ENCODE measurements at regions not wholly inside any gene's neighbourhood (a gene's known extent, or its start where the extent isn't known, plus 50 kb on each side); places are given as distances from the start of the nearest gene placed in this dataset.

DNA sequence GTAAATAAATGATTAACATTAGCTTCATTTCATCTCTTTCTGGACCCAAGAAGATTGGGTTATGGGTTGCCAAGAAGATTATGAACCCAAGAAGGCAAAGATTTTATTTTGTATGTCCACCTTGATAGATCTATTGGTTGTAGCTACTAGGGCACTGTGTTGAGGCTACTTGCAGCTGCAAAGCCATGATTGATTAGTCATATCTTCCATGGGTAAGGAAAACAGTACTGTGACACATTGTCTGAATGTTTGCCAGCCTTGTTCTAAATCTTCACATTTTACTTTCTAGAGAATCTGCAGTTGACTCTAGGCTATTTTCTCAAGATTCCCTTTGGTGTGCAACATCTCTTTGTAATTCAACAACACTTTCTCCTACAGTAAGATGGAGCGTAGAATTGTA, 229.2 kb upstream of the KCNH8 start:
- H3K4me1 ChIP-seq (ENCODE audit: control insufficient read depth, insufficient read depth, low read length), result no peaks in the 10 kb centered on the region; the same call in 1 of the 2 replicates
- H3K9me3 ChIP-seq (ENCODE audit: control insufficient read depth, insufficient read depth, low read depth, low read length), result no peaks in the 10 kb centered on the region
- H3K4me3 ChIP-seq (ENCODE audit: low read depth, low read length), result no peak overlapping the region
- no peaks in the 10 kb centered on the region for H3K27me3 ChIP-seq (ENCODE audit: control insufficient read depth, insufficient read depth, low read length)
- H3K27ac ChIP-seq (ENCODE audit: low read depth, low read length), result no peak overlapping the region
- H3K36me3 ChIP-seq (ENCODE audit: control insufficient read depth, insufficient read depth, low read length), result no peaks in the 10 kb centered on the region
- no peak overlapping the region for H3K9ac ChIP-seq (ENCODE audit: low read length)

GRCh38 chr3:18917923-18918322, 230.4 kb upstream of the KCNH8 start:
- Histone ChIP-seq H3K4me1 (ENCODE audit: control insufficient read depth, insufficient read depth, low read length) (no peaks in the 10 kb centered on the region; the same call in 1 of the 2 replicates), H3K9me3 (ENCODE audit: control insufficient read depth, insufficient read depth, low read depth, low read length) (no peaks in the 10 kb centered on the region), H3K27ac (ENCODE audit: low read depth, low read length) (no peak overlapping the region), H3K27me3 (ENCODE audit: control insufficient read depth, insufficient read depth, low read length) (no peaks in the 10 kb centered on the region), H3K4me3 (ENCODE audit: low read depth, low read length) (no peak overlapping the region), H3K36me3 (ENCODE audit: control insufficient read depth, insufficient read depth, low read length) (no peaks in the 10 kb centered on the region), H3K9ac (ENCODE audit: low read length) (no peak overlapping the region)

DNA sequence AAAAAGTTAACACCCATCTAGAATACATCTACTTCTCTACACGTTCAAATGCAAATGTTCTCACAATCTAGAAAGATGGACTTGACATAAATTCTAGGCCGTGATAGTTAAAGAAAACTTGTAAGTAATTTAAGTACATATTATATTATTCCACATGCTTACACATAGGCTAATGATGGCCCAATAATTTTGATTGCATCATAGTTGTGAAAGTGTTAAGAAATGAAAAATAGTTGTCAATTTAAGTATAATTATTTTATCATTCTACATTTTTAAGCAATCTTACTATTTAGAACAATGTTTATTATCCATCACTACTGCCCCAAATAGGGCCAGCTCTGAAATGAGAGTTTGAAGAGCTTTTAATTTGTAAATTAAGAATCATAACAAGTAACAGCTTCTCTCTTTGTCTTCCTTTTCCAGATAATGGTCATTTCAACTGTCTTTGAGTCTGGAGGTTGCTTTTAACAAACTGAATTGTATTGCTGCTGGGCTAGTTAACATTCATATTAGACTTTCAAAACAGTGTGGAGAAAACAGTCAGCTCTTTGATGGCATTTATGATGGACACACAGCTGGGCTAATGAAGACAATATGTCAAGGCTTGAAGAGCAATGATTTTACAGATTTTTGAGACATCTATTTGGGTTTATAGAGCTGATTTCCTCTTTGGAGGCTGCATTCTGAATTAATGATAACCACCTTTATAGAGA, 246.1 kb upstream of the KCNH8 start:
- Histone ChIP-seq H3K9ac (ENCODE audit: low read length) (no peak overlapping the region), H3K36me3 (ENCODE audit: control insufficient read depth, insufficient read depth, low read length) (no peaks in the 10 kb centered on the region), H3K9me3 (ENCODE audit: control insufficient read depth, insufficient read depth, low read depth, low read length) (no peaks in the 10 kb centered on the region), H3K4me1 (ENCODE audit: control insufficient read depth, insufficient read depth, low read length) (no peaks in the 10 kb centered on the region), H3K27ac (ENCODE audit: low read depth, low read length) (no peak overlapping the region), H3K4me3 (ENCODE audit: low read depth, low read length) (no peak overlapping the region), H3K27me3 (ENCODE audit: control insufficient read depth, insufficient read depth, low read length) (no peaks in the 10 kb centered on the region)

GRCh38 chr3:18901571-18901970, 246.7 kb upstream of the KCNH8 start:
- Histone ChIP-seq H3K27ac (ENCODE audit: low read depth, low read length) (no peak overlapping the region), H3K36me3 (ENCODE audit: control insufficient read depth, insufficient read depth, low read length) (no peaks in the 10 kb centered on the region), H3K9ac (ENCODE audit: low read length) (no peak overlapping the region), H3K4me1 (ENCODE audit: control insufficient read depth, insufficient read depth, low read length) (no peaks in the 10 kb centered on the region), H3K9me3 (ENCODE audit: control insufficient read depth, insufficient read depth, low read depth, low read length) (no peaks in the 10 kb centered on the region), H3K4me3 (ENCODE audit: low read depth, low read length) (no peak overlapping the region), H3K27me3 (ENCODE audit: control insufficient read depth, insufficient read depth, low read length) (no peaks in the 10 kb centered on the region)

DNA sequence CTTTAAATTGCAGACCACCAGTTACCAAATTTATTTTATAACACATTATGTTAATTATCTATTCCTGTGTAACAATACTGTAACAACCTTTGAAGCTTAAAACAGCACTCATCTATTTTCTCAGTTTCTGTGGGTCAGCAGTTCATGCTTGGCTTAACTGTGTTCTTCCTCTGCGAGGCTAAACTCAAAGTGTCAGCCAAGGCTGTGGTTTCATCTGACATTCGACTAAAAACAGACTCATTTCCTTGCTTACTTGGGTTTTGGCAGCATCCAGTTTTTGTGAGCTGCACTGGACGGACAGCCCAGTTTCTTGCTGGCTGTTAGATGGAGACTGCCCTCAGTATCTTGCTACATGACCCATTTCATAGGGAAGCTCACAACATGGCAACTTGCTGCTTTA, 247.3 kb upstream of the KCNH8 start:
- H3K36me3 ChIP-seq (ENCODE audit: control insufficient read depth, insufficient read depth, low read length), result no peaks in the 10 kb centered on the region
- no peaks in the 10 kb centered on the region for H3K9me3 ChIP-seq (ENCODE audit: control insufficient read depth, insufficient read depth, low read depth, low read length)
- no peak overlapping the region for H3K27ac ChIP-seq (ENCODE audit: low read depth, low read length)
- H3K4me3 ChIP-seq (ENCODE audit: low read depth, low read length), result no peak overlapping the region
- H3K9ac ChIP-seq (ENCODE audit: low read length), result no peak overlapping the region
- H3K4me1 ChIP-seq (ENCODE audit: control insufficient read depth, insufficient read depth, low read length), result no peaks in the 10 kb centered on the region
- no peaks in the 10 kb centered on the region for H3K27me3 ChIP-seq (ENCODE audit: control insufficient read depth, insufficient read depth, low read length)

- no peaks in the 10 kb centered on the region for H3K36me3 ChIP-seq (ENCODE audit: control insufficient read depth, insufficient read depth, low read length)
- no peak overlapping the region for H3K4me3 ChIP-seq (ENCODE audit: low read depth, low read length)
- H3K27ac ChIP-seq (ENCODE audit: low read depth, low read length), result no peak overlapping the region
- H3K9ac ChIP-seq (ENCODE audit: low read length), result no peak overlapping the region
- no peaks in the 10 kb centered on the region for H3K9me3 ChIP-seq (ENCODE audit: control insufficient read depth, insufficient read depth, low read depth, low read length)
- no peaks in the 10 kb centered on the region for H3K4me1 ChIP-seq (ENCODE audit: control insufficient read depth, insufficient read depth, low read length)
- no peaks in the 10 kb centered on the region for H3K27me3 ChIP-seq (ENCODE audit: control insufficient read depth, insufficient read depth, low read length)
Measured at GRCh38 chr3:18898911-18899310, 249.4 kb upstream of the KCNH8 start.

- H3K9ac ChIP-seq (ENCODE audit: low read length), result no peak overlapping the region
- no peaks in the 10 kb centered on the region for H3K36me3 ChIP-seq (ENCODE audit: control insufficient read depth, insufficient read depth, low read length)
- H3K4me3 ChIP-seq (ENCODE audit: low read depth, low read length), result no peak overlapping the region
- H3K9me3 ChIP-seq (ENCODE audit: control insufficient read depth, insufficient read depth, low read depth, low read length), result no peaks in the 10 kb centered on the region
- no peak overlapping the region for H3K27ac ChIP-seq (ENCODE audit: low read depth, low read length)
- no peaks in the 10 kb centered on the region for H3K4me1 ChIP-seq (ENCODE audit: control insufficient read depth, insufficient read depth, low read length)
- H3K27me3 ChIP-seq (ENCODE audit: control insufficient read depth, insufficient read depth, low read length), result no peaks in the 10 kb centered on the region
Measured at GRCh38 chr3:18892756-18893155, 255.6 kb upstream of the KCNH8 start.

DNA sequence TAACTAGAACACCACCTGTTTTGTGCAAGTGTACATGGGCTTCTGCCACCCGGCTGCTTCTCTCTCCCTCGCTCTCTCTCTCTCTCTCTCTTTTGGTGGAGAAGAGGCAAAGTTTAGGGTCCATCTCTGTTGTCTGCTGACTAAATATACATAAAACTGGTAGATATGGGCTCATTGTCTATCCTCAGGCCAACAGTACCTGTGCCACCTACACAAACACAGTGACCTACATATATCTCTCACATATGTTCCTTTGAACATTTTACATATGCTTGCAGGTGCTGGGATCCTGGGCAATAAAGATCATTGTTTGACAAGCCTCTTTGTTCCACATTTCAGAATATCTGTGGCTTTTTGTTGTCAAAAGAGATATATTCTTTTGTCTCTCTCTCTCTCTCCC, 256.3 kb upstream of the KCNH8 start:
- H3K36me3 ChIP-seq (ENCODE audit: control insufficient read depth, insufficient read depth, low read length), result no peaks in the 10 kb centered on the region
- H3K4me3 ChIP-seq (ENCODE audit: low read depth, low read length), result no peak overlapping the region
- H3K4me1 ChIP-seq (ENCODE audit: control insufficient read depth, insufficient read depth, low read length), result no peaks in the 10 kb centered on the region
- H3K9ac ChIP-seq (ENCODE audit: low read length), result no peak overlapping the region
- no peaks in the 10 kb centered on the region for H3K9me3 ChIP-seq (ENCODE audit: control insufficient read depth, insufficient read depth, low read depth, low read length)
- no peaks in the 10 kb centered on the region for H3K27me3 ChIP-seq (ENCODE audit: control insufficient read depth, insufficient read depth, low read length)
- H3K27ac ChIP-seq (ENCODE audit: low read depth, low read length), result no peak overlapping the region

DNA sequence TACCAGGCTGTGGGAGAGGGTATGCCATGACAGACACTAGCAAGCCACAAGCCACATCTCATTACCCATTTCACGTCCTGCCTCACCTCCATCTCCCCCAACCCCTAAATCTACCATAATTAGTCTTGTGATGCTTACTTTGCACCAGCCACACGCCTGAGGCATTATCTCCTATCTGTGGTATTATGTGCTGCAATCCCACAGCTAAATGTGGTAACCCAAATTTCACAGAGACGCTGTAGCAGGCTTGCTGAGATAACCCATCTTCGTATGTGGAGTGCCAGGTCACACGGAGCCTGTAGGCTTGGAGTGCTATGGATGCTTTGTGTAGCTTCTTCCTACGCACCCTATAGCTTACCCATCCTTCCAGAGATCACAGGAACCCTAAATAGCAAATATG, 256.7 kb upstream of the KCNH8 start:
- Histone ChIP-seq H3K4me1 (ENCODE audit: control insufficient read depth, insufficient read depth, low read length) (no peaks in the 10 kb centered on the region), H3K27ac (ENCODE audit: low read depth, low read length) (no peak overlapping the region), H3K36me3 (ENCODE audit: control insufficient read depth, insufficient read depth, low read length) (no peaks in the 10 kb centered on the region), H3K4me3 (ENCODE audit: low read depth, low read length) (no peak overlapping the region), H3K9ac (ENCODE audit: low read length) (no peak overlapping the region), H3K9me3 (ENCODE audit: control insufficient read depth, insufficient read depth, low read depth, low read length) (no peaks in the 10 kb centered on the region), H3K27me3 (ENCODE audit: control insufficient read depth, insufficient read depth, low read length) (no peaks in the 10 kb centered on the region)

DNA sequence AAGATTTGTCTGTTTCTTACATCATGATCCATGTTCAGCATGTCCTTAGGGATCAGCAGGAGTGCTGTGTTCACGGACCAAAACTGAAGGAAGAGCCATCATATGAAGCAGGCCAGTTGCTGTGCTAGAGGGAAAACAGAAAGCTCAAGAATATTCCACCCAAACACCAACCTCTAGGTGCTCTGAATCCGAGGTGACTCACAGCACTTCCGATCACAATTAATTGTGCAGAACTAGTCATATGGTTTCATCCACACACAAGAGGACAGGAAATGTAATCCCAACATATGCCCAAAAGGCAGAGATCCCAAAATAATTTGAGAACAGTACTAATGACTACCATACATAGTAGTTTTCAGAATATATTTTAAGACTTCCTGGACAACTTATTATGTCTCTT, 257.9 kb upstream of the KCNH8 start:
- Histone ChIP-seq H3K27ac (ENCODE audit: low read depth, low read length) (no peak overlapping the region), H3K9me3 (ENCODE audit: control insufficient read depth, insufficient read depth, low read depth, low read length) (no peaks in the 10 kb centered on the region), H3K27me3 (ENCODE audit: control insufficient read depth, insufficient read depth, low read length) (no peaks in the 10 kb centered on the region), H3K4me1 (ENCODE audit: control insufficient read depth, insufficient read depth, low read length) (no peaks in the 10 kb centered on the region), H3K36me3 (ENCODE audit: control insufficient read depth, insufficient read depth, low read length) (no peaks in the 10 kb centered on the region), H3K4me3 (ENCODE audit: low read depth, low read length) (no peak overlapping the region), H3K9ac (ENCODE audit: low read length) (no peak overlapping the region)

DNA sequence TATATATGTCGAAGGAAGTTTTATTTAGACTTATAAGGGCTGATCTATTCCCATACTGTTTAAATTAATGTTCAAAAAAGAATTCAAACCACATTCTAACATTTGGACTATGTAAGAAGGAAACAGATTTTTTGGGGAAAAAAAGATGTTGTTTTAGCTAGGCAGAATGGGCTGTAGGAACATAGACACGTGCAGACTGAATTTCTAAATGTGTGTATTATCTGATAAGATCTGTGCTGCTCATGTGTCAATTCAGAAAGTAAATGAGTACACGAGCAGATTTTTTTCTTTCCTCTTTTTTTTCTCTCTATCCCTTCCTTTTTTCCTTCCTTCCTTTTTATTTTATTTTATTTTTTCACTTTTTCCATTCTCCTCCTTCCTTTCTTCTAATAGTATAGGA, 259.5 kb upstream of the KCNH8 start:
- Histone ChIP-seq H3K9ac (ENCODE audit: low read length) (no peak overlapping the region), H3K36me3 (ENCODE audit: control insufficient read depth, insufficient read depth, low read length) (no peaks in the 10 kb centered on the region), H3K9me3 (ENCODE audit: control insufficient read depth, insufficient read depth, low read depth, low read length) (no peaks in the 10 kb centered on the region), H3K27me3 (ENCODE audit: control insufficient read depth, insufficient read depth, low read length) (no peaks in the 10 kb centered on the region), H3K4me1 (ENCODE audit: control insufficient read depth, insufficient read depth, low read length) (no peaks in the 10 kb centered on the region), H3K4me3 (ENCODE audit: low read depth, low read length) (no peak overlapping the region), H3K27ac (ENCODE audit: low read depth, low read length) (no peak overlapping the region)

DNA sequence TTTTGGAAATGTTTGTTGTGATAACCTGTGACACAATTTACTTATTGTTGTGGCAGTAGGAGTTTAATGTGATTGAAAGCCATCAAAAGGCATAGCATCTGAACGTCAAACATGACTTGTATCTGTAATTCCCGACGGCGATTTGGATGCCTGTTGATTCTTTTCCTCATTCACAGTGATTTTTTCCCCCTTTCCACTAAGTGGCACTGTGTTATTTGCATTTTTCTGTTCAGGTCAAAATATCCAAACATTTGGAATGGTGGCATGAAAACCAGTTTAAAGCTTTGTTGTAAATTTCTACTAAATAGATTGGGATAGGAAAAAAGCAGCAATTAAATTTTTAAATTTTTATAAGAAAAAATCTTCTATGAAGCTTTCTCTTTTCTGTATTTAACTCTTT, 259.9 kb upstream of the KCNH8 start:
- H3K4me3 ChIP-seq (ENCODE audit: low read depth, low read length), result no peak overlapping the region
- H3K4me1 ChIP-seq (ENCODE audit: control insufficient read depth, insufficient read depth, low read length), result no peaks in the 10 kb centered on the region
- no peaks in the 10 kb centered on the region for H3K9me3 ChIP-seq (ENCODE audit: control insufficient read depth, insufficient read depth, low read depth, low read length)
- H3K36me3 ChIP-seq (ENCODE audit: control insufficient read depth, insufficient read depth, low read length), result no peaks in the 10 kb centered on the region
- H3K27me3 ChIP-seq (ENCODE audit: control insufficient read depth, insufficient read depth, low read length), result no peaks in the 10 kb centered on the region
- H3K27ac ChIP-seq (ENCODE audit: low read depth, low read length), result no peak overlapping the region
- no peak overlapping the region for H3K9ac ChIP-seq (ENCODE audit: low read length)

All from HUES6 (cell line).